BJ (cell line): ENCODE measurements at regions not wholly inside any gene's neighbourhood (a gene's known extent, or its start where the extent isn't known, plus 50 kb on each side); places are given as distances from the start of the nearest gene placed in this dataset.

ENCODE experiments used
- CTCF ChIA-PET: fragments of 350-600 bp; formaldehyde crosslinking; extraction: SDS; loops from one replicate; lab custom pipeline; 2021; ENCODE audit warnings: antibody characterized with exemption, inconsistent platforms; lab: Yijun Ruan, JAX
- POLR2A ChIA-PET: fragments of 300-600 bp; sonication (Branson Sonifier 250); formaldehyde crosslinking; extraction: SDS; loops from one replicate; lab custom pipeline; 2021; ENCODE audit warnings: antibody characterized with exemption; lab: Charles Lee
- DNase-seq: peaks from one replicate; pipeline ENCODE4 v3.0.0-alpha.2; 2011; ENCODE audit warnings: low read depth
- H3K27me3 ChIP-seq: 2 replicates; pipeline ENCODE4 v1.6.0; 2011; ENCODE audit warnings: low read length; ENCODE audit not compliant: control insufficient read depth, insufficient read depth
- H3K36me3 ChIP-seq: 2 replicates; pipeline ENCODE4 v1.5.1; 2011; ENCODE audit warnings: low read length; ENCODE audit not compliant: control insufficient read depth, insufficient read depth
- H3K4me3 ChIP-seq: 2 replicates; pipeline ENCODE4 v1.5.1; 2011; ENCODE audit warnings: low read depth, mild to moderate bottlenecking, control low read depth, low read length
- CTCF ChIP-seq: IDR thresholded peaks from 2 replicates; pipeline ENCODE4 v1.5.1; 2011; ENCODE audit warnings: low read depth, mild to moderate bottlenecking, control low read depth, inconsistent platforms, low read length, moderate library complexity; ENCODE audit not compliant: insufficient read depth

- Histone ChIP-seq H3K4me3 (no peak overlapping the region), H3K36me3 (no peaks in the 10 kb centered on the region), H3K27me3 (no peaks in the 10 kb centered on the region)
- DNase-seq: no peak
- ChIA-PET POLR2A (no interaction called here), CTCF (interaction anchor here (1.1 kb wide), 1 partner anchor 1448 kb away, joined by 3 read pairs; no protein-coding TSS in a partner anchor)
- no peak for TF ChIP-seq CTCF
Measured at GRCh38 chr6:20038410-20039204, 173.7 kb downstream of the MBOAT1 start.

DNA sequence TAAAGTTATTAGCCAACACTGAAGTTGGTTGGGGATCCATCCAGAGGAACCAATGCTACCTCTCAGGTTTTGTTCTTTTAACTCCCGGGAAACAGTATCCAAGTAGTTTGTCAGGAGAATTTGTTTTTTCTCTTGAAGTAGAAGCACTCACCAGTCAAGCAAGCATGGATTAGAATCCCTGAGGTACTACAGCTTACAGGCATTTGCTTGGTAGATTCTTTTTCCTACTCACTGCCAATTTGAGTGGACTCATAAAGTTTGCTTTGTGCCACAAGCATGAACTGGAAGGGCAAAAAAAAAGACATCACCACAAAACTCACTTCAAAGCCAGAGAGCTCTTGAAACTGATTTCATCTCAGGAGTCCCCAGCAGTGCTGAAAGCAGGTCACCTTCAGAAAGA is 167.4 kb downstream of the MBOAT1 start:
- CTCF ChIA-PET: interaction anchor here (0.5 to 1.4 kb wide), 3 partner anchors 12 to 29 kb away, joined by 3 to 5 read pairs (median 3); no protein-coding TSS in a partner anchor
- POLR2A ChIA-PET: no interaction called here
- TF ChIP-seq CTCF: no peak
- H3K27me3 ChIP-seq: no peaks in the 10 kb centered on the region
- no peaks in the 10 kb centered on the region for H3K36me3 ChIP-seq
- no peak for DNase-seq
- H3K4me3 ChIP-seq: no peak overlapping the region
